PC-3 (cell line): ENCODE measurements at regions not wholly inside any gene's neighbourhood (a gene's known extent, or its start where the extent isn't known, plus 50 kb on each side); places are given as distances from the start of the nearest gene placed in this dataset.
"Not testable (repeated sequence)": the region's sequence is repeated elsewhere in the genome, so short reads cannot be mapped to it uniquely, and the experiment has no call there.

Experiments
- ATAC-seq: fragments of 200-7000 bp; cut with Tn5 transposase; 2 replicates; pipeline ENCODE4 v1.9.1; 2020; ENCODE audit warnings: mild to moderate bottlenecking, moderate library complexity
- BruUV-seq: library from RNA; stranded (reverse); fragments of 400-500 nt; replicated peaks from 2 replicates; lab custom pipeline; 2021; lab: Mats Ljungman, UMichigan
- CTCF ChIA-PET: fragments of 300-600 bp; sonication (Branson Sonifier 250); formaldehyde crosslinking; loops from one replicate; lab custom pipeline; 2022; ENCODE audit warnings: antibody characterized with exemption; lab: Charles Lee
- POLR2A ChIA-PET: fragments of 300-600 bp; sonication (Branson Sonifier 250); formaldehyde crosslinking; loops from one replicate; lab custom pipeline; 2022; ENCODE audit warnings: antibody characterized with exemption; ENCODE audit not compliant: unreplicated experiment; lab: Charles Lee
- DNase-seq: peaks from one replicate; pipeline ENCODE4 v3.0.0-alpha.2; 2015
- H2AFZ ChIP-seq: fragments of 300-600 bp; sonication (generic); 2 replicates; pipeline ENCODE4 v1.6.0; 2016; ENCODE audit warnings: antibody characterized with exemption, low read length
- H3F3A ChIP-seq: fragments of 300-600 bp; sonication (generic); one replicate; pipeline ENCODE4 v1.6.0; 2017; ENCODE audit warnings: antibody characterized with exemption, low read length, control low read depth, mild to moderate bottlenecking; ENCODE audit not compliant: unreplicated experiment
- H3K27ac ChIP-seq: fragments of 300-600 bp; sonication (generic); 2 replicates; pipeline ENCODE4 v1.5.1; 2016; ENCODE audit warnings: mild to moderate bottlenecking, low read length
- H3K27me3 ChIP-seq: fragments of 300-600 bp; sonication (generic); 2 replicates; pipeline ENCODE4 v1.6.1; 2016; ENCODE audit warnings: low read length, mixed read lengths
- H3K36me3 ChIP-seq: fragments of 300-600 bp; sonication (generic); 2 replicates; pipeline ENCODE4 v1.6.1; 2016; ENCODE audit warnings: low read depth, mixed run types, low read length, mixed read lengths
- H3K4me1 ChIP-seq: fragments of 300-600 bp; sonication (generic); 2 replicates; pipeline ENCODE4 v1.5.1; 2016; ENCODE audit warnings: low read length; ENCODE audit not compliant: insufficient read depth
- H3K4me2 ChIP-seq: fragments of 300-600 bp; sonication (generic); 2 replicates; pipeline ENCODE4 v1.6.0; 2016; ENCODE audit warnings: low read length
- H3K4me3 ChIP-seq: fragments of 300-600 bp; sonication (generic); 2 replicates; pipeline ENCODE4 v1.5.1; 2016; ENCODE audit warnings: mild to moderate bottlenecking, low read length, mixed read lengths
- H3K79me2 ChIP-seq: fragments of 300-600 bp; sonication (generic); 2 replicates; pipeline ENCODE4 v1.6.1; 2017; ENCODE audit warnings: low read length, mixed read lengths
- H3K9ac ChIP-seq: fragments of 300-600 bp; sonication (generic); 2 replicates; pipeline ENCODE4 v1.6.0; 2016; ENCODE audit warnings: mild to moderate bottlenecking, low read length
- H3K9me2 ChIP-seq: fragments of 300-600 bp; sonication (generic); replicated peaks from 2 replicates; pipeline ENCODE4 v1.6.1; 2016; ENCODE audit warnings: mixed run types, low read length, mixed read lengths
- H3K9me3 ChIP-seq: fragments of 300-600 bp; sonication (generic); 2 replicates; pipeline ENCODE4 v1.6.1; 2016; ENCODE audit warnings: low read length, mixed read lengths
- H4K20me1 ChIP-seq: fragments of 300-600 bp; sonication (generic); 2 replicates; pipeline ENCODE4 v1.6.1; 2016; ENCODE audit warnings: low read length, mixed read lengths
- intact Hi-C: fragments of 100-400 bp; cut with micrococcal nuclease; formaldehyde crosslinking; loops from 2 replicates; pipeline ENCODE4 v1.9.0; 2023

GRCh38 chr9:67288117-67288735, 295.9 kb upstream of the SPATA31A3 start:
- CTCF ChIA-PET, H3K9me2 ChIP-seq, H3K79me2 ChIP-seq, H3K36me3 ChIP-seq, H3K9ac ChIP-seq, H3K4me1 ChIP-seq, H3K9me3 ChIP-seq, H4K20me1 ChIP-seq, H3K4me2 ChIP-seq, DNase-seq, H3K27ac ChIP-seq, H2AFZ ChIP-seq, H3K27me3 ChIP-seq, BruUV-seq, H3K4me3 ChIP-seq, H3F3A ChIP-seq, POLR2A ChIA-PET, intact Hi-C loops: not testable (repeated sequence)
- peak; percentile 83 for ATAC-seq

DNA sequence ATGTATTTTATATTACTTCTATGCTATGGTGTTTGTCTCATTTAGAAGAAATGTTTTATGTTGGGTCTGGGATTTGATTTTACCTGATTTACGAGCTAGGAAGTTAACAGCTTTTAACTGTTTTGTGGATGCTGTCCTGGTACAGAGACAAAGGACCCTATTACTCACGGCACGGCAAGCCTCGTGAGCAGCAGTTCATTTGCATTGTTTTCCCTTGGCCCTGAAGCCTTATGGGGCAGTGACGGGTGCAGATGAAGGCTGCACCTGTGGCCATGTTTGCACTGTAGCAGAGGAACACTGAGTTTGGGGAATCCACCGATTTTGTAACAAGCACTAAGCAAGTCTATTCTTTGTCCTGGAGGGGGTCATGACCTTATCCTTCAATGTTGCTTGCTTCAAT, 291.9 kb upstream of the SPATA31A3 start:
- H3K9me2 ChIP-seq, ATAC-seq, H3F3A ChIP-seq, H3K4me3 ChIP-seq, DNase-seq, H3K4me2 ChIP-seq, H3K4me1 ChIP-seq, H4K20me1 ChIP-seq, H3K9me3 ChIP-seq, BruUV-seq, intact Hi-C loops, H2AFZ ChIP-seq, H3K27me3 ChIP-seq, POLR2A ChIA-PET, H3K27ac ChIP-seq, H3K79me2 ChIP-seq, H3K9ac ChIP-seq, H3K36me3 ChIP-seq, CTCF ChIA-PET: not testable (repeated sequence)

- H3K9me2 ChIP-seq, H3F3A ChIP-seq, BruUV-seq, H3K27me3 ChIP-seq, intact Hi-C loops, CTCF ChIA-PET, H3K79me2 ChIP-seq, H4K20me1 ChIP-seq, H3K9ac ChIP-seq, H3K27ac ChIP-seq, H2AFZ ChIP-seq, H3K4me3 ChIP-seq, H3K4me1 ChIP-seq, H3K4me2 ChIP-seq, H3K9me3 ChIP-seq, H3K36me3 ChIP-seq, ATAC-seq, POLR2A ChIA-PET, DNase-seq: not testable (repeated sequence)
These were observed 289.2 kb upstream of the SPATA31A3 start for GRCh38 chr9:67281574-67281973.

GRCh38 chr9:67269692-67270091, 277.3 kb upstream of the SPATA31A3 start:
- H3K36me3 ChIP-seq, POLR2A ChIA-PET, CTCF ChIA-PET: not testable (repeated sequence)

GRCh38 chr9:67257894-67258293, 265.5 kb upstream of the SPATA31A3 start:
- H3K4me3 ChIP-seq, H3K79me2 ChIP-seq, H2AFZ ChIP-seq, DNase-seq, H3K4me2 ChIP-seq, H4K20me1 ChIP-seq, BruUV-seq, H3K9me3 ChIP-seq, H3K9ac ChIP-seq, intact Hi-C loops, H3K9me2 ChIP-seq, CTCF ChIA-PET, POLR2A ChIA-PET, H3K27me3 ChIP-seq, H3F3A ChIP-seq, H3K27ac ChIP-seq, H3K36me3 ChIP-seq, H3K4me1 ChIP-seq, ATAC-seq: not testable (repeated sequence)

More at GRCh38 chr9:67269692-67270091, 277.3 kb upstream of the SPATA31A3 start:
- H3K4me2 ChIP-seq, H4K20me1 ChIP-seq, H3K9me2 ChIP-seq, H3K79me2 ChIP-seq, ATAC-seq, H3K9me3 ChIP-seq, H3K27ac ChIP-seq, H3K9ac ChIP-seq, H3K4me3 ChIP-seq, H3F3A ChIP-seq, intact Hi-C loops, H3K4me1 ChIP-seq, H3K27me3 ChIP-seq, H2AFZ ChIP-seq, BruUV-seq, DNase-seq: not testable (repeated sequence)

DNA sequence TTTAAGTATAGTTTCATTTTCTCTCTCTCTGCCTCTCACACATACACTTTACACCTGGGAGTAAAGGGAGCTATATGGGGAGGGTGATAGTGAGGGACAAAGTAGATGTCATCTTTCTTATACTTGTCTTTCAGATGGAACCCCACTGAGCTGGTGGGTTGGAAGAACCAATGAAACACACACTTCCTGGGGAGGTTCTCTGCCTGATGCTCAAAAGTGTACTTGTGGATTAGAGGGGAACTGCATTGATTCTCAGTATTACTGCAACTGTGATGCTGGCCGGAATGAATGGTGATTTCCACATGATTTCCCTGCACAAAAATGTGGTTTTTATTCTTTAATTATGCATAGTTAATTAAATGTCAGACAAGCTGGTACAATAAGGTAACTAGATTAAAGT, 256.6 kb upstream of the SPATA31A3 start:
- ATAC-seq, CTCF ChIA-PET: not testable (repeated sequence)

GRCh38 chr9:67212073-67212472, 219.7 kb upstream of the SPATA31A3 start:
- H3K27ac ChIP-seq, H3K9ac ChIP-seq, H2AFZ ChIP-seq, H3F3A ChIP-seq, BruUV-seq, POLR2A ChIA-PET, H4K20me1 ChIP-seq, H3K27me3 ChIP-seq, H3K4me1 ChIP-seq, CTCF ChIA-PET, H3K4me2 ChIP-seq, H3K9me2 ChIP-seq, DNase-seq, H3K9me3 ChIP-seq, H3K4me3 ChIP-seq, intact Hi-C loops, H3K36me3 ChIP-seq, H3K79me2 ChIP-seq, ATAC-seq: not testable (repeated sequence)

More for the DNA sequence above, 256.6 kb upstream of the SPATA31A3 start:
- H3K36me3 ChIP-seq, H4K20me1 ChIP-seq, H3K4me1 ChIP-seq, H3K9me3 ChIP-seq, intact Hi-C loops, H3K27ac ChIP-seq, BruUV-seq, H3F3A ChIP-seq, H3K4me3 ChIP-seq, H3K9ac ChIP-seq, DNase-seq, H3K27me3 ChIP-seq, POLR2A ChIA-PET, H3K9me2 ChIP-seq, H3K4me2 ChIP-seq, H3K79me2 ChIP-seq, H2AFZ ChIP-seq: not testable (repeated sequence)
